ENCODE measurements at regions not wholly inside any gene's neighbourhood (a gene's known extent, or its start where the extent isn't known, plus 50 kb on each side); places are given as distances from the start of the nearest gene placed in this dataset.

- H4K20me1 ChIP-seq (ENCODE audit: insufficient read depth), result no peaks in the 10 kb centered on the region
- no peaks in the 10 kb centered on the region for H3K36me3 ChIP-seq (replicated peaks in 1 of 2; ENCODE audit: control insufficient read depth in 1 of 2, insufficient read depth in 2 of 2, low read length in 1 of 2)
- WGBS (ENCODE audit: low lambda C conversion rate), result 36% methylated on average over 4 of the region's 4 CpGs
- POLR2A ChIA-PET, result interaction anchor here (0.7 kb wide), 1 partner anchor 11 kb away, joined by 6 read pairs; no protein-coding TSS in a partner anchor
- peaks cover 11% of the 10 kb centered on the region for H3K27me3 ChIP-seq (ENCODE audit: insufficient read depth)
- H3K9ac ChIP-seq, result no peak overlapping the region
- H3K27ac ChIP-seq (ENCODE audit: low read depth in 2 of 2, low read length in 1 of 2), result no peak overlapping the region
- no peak for DNase-seq
- no peaks in the 10 kb centered on the region for H3F3A ChIP-seq (replicated peaks; ENCODE audit: insufficient read depth)
- no peaks in the 10 kb centered on the region for H3K9me3 ChIP-seq
- no peak overlapping the region for H2AFZ ChIP-seq (ENCODE audit: low read depth)
- no peak overlapping the region for H3K4me2 ChIP-seq
- H3K4me1 ChIP-seq (ENCODE audit: control insufficient read depth in 1 of 2, insufficient read depth in 2 of 2, low read depth in 1 of 2, low read length in 1 of 2), result peaks cover 0 to 2% of the 10 kb centered on the region in 2 experiments; a peak in 1 of 4 replicates
- H3K9me2 ChIP-seq, result no peaks in the 10 kb centered on the region
- no peak for TF ChIP-seq GABPA (IDR thresholded peaks at IDR 0.05; ENCODE audit: low read depth)
- no peaks in the 10 kb centered on the region for H3K79me2 ChIP-seq (ENCODE audit: insufficient read depth)
- CTCF ChIA-PET, result interaction anchor here (0.9 kb wide), 1 partner anchor 93 kb away, joined by 3 read pairs; no protein-coding TSS in a partner anchor
- H3K4me3 ChIP-seq (ENCODE audit: low read depth in 2 of 2, low read length in 1 of 2), result no peak overlapping the region
Observed at GRCh38 chr3:194779729-194780224, 94.1 kb downstream of the FAM43A start.

- Histone ChIP-seq H3K4me1 (ENCODE audit: control insufficient read depth in 1 of 2, insufficient read depth in 2 of 2, low read depth in 1 of 2, low read length in 1 of 2) (peaks cover 0 to 2% of the 10 kb centered on the region in 2 experiments; a peak in 1 of 4 replicates), H3K9ac (no peak overlapping the region), H3K27ac (ENCODE audit: low read depth in 2 of 2, low read length in 1 of 2) (no peak overlapping the region), H3F3A (replicated peaks; ENCODE audit: insufficient read depth) (no peaks in the 10 kb centered on the region), H3K79me2 (ENCODE audit: insufficient read depth) (no peaks in the 10 kb centered on the region), H3K27me3 (ENCODE audit: insufficient read depth) (peaks cover 11% of the 10 kb centered on the region), H3K4me3 (ENCODE audit: low read depth in 2 of 2, low read length in 1 of 2) (no peak overlapping the region), H3K4me2 (no peak overlapping the region), H3K9me2 (no peaks in the 10 kb centered on the region), H2AFZ (ENCODE audit: low read depth) (no peak overlapping the region), H4K20me1 (ENCODE audit: insufficient read depth) (no peaks in the 10 kb centered on the region), H3K9me3 (no peaks in the 10 kb centered on the region), H3K36me3 (replicated peaks in 1 of 2; ENCODE audit: control insufficient read depth in 1 of 2, insufficient read depth in 2 of 2, low read length in 1 of 2) (no peaks in the 10 kb centered on the region)
- no peak for DNase-seq
- POLR2A ChIA-PET, result interaction anchor here (0.6 kb wide), 1 partner anchor 235 kb away, joined by 3 read pairs; no protein-coding TSS in a partner anchor
- TF ChIP-seq TCF12 (IDR thresholded peaks at IDR 0.05), result no peak
- CTCF ChIA-PET, result interaction anchor here (0.9 kb wide), 1 partner anchor 94 kb away, joined by 3 read pairs; no protein-coding TSS in a partner anchor
- 40% methylated on average over 3 of the region's 5 CpGs for WGBS (ENCODE audit: low lambda C conversion rate)
Observed at GRCh38 chr3:194780706-194781105, 95.0 kb downstream of the FAM43A start.

GRCh38 chr3:194781617-194782016 is 95.9 kb downstream of the FAM43A start:
- Histone ChIP-seq H3K4me2 (no peak overlapping the region), H3K9me3 (no peaks in the 10 kb centered on the region), H3K36me3 (replicated peaks in 1 of 2; ENCODE audit: control insufficient read depth in 1 of 2, insufficient read depth in 2 of 2, low read length in 1 of 2) (no peaks in the 10 kb centered on the region), H4K20me1 (ENCODE audit: insufficient read depth) (no peaks in the 10 kb centered on the region), H3K4me3 (ENCODE audit: low read depth in 2 of 2, low read length in 1 of 2) (no peak overlapping the region), H3K27me3 (ENCODE audit: insufficient read depth) (peaks cover 6% of the 10 kb centered on the region), H3K9me2 (no peaks in the 10 kb centered on the region), H3K4me1 (ENCODE audit: control insufficient read depth in 1 of 2, insufficient read depth in 2 of 2, low read depth in 1 of 2, low read length in 1 of 2) (peaks cover 0 to 2% of the 10 kb centered on the region in 2 experiments; a peak in 1 of 4 replicates), H3K9ac (no peak overlapping the region), H3K79me2 (ENCODE audit: insufficient read depth) (no peaks in the 10 kb centered on the region), H3F3A (replicated peaks; ENCODE audit: insufficient read depth) (no peaks in the 10 kb centered on the region), H3K27ac (ENCODE audit: low read depth in 2 of 2, low read length in 1 of 2) (no peak overlapping the region), H2AFZ (ENCODE audit: low read depth) (no peak overlapping the region)
- ChIA-PET POLR2A (no interaction called here), CTCF (no interaction called here)
- WGBS (ENCODE audit: low lambda C conversion rate), result 26% methylated on average over 2 of the region's 2 CpGs
- no peak for DNase-seq
- TF ChIP-seq RFX5 (IDR thresholded peaks at IDR 0.05; ENCODE audit: low read length) (no peak), TEAD4 (IDR thresholded peaks at IDR 0.05; ENCODE audit: borderline replicate concordance, insufficient read depth) (no peak), IRF3 (IDR thresholded peaks at IDR 0.05; ENCODE audit: low read depth, low read length) (no peak), FOSL2 (IDR thresholded peaks at IDR 0.05; ENCODE audit: borderline replicate concordance, low read depth) (no peak), MEF2A (IDR thresholded peaks at IDR 0.05; ENCODE audit: borderline replicate concordance, low read depth) (no peak), CHD2 (IDR thresholded peaks at IDR 0.05; ENCODE audit: low read length, partially characterized antibody) (no peak), FOXM1 (IDR thresholded peaks at IDR 0.05; ENCODE audit: low read depth) (no peak), RXRA (IDR thresholded peaks at IDR 0.05; ENCODE audit: borderline replicate concordance, low read depth) (no peak), MAX (IDR thresholded peaks at IDR 0.05; ENCODE audit: low read depth) (no peak), TCF12 (IDR thresholded peaks at IDR 0.05) (no peak), MXI1 (IDR thresholded peaks at IDR 0.05; ENCODE audit: low read depth, low read length) (no peak), GABPA (IDR thresholded peaks at IDR 0.05; ENCODE audit: low read depth) (no peak), YY1 (IDR thresholded peaks at IDR 0.05; ENCODE audit: low read depth) (no peak), ZBTB33 (IDR thresholded peaks at IDR 0.05; ENCODE audit: borderline replicate concordance, low read depth) (no peak)
- TF ChIP-seq, protein P1, sequence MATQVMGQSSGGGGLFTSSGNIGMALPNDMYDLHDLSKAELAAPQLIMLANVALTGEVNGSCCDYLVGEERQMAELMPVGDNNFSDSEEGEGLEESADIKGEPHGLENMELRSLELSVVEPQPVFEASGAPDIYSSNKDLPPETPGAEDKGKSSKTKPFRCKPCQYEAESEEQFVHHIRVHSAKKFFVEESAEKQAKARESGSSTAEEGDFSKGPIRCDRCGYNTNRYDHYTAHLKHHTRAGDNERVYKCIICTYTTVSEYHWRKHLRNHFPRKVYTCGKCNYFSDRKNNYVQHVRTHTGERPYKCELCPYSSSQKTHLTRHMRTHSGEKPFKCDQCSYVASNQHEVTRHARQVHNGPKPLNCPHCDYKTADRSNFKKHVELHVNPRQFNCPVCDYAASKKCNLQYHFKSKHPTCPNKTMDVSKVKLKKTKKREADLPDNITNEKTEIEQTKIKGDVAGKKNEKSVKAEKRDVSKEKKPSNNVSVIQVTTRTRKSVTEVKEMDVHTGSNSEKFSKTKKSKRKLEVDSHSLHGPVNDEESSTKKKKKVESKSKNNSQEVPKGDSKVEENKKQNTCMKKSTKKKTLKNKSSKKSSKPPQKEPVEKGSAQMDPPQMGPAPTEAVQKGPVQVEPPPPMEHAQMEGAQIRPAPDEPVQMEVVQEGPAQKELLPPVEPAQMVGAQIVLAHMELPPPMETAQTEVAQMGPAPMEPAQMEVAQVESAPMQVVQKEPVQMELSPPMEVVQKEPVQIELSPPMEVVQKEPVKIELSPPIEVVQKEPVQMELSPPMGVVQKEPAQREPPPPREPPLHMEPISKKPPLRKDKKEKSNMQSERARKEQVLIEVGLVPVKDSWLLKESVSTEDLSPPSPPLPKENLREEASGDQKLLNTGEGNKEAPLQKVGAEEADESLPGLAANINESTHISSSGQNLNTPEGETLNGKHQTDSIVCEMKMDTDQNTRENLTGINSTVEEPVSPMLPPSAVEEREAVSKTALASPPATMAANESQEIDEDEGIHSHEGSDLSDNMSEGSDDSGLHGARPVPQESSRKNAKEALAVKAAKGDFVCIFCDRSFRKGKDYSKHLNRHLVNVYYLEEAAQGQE (IDR thresholded peaks at IDR 0.05; ENCODE audit: low read depth, low read length), result no peak
